PC-3 (cell line): ENCODE measurements at regions not wholly inside any gene's neighbourhood (a gene's known extent, or its start where the extent isn't known, plus 50 kb on each side); places are given as distances from the start of the nearest gene placed in this dataset.

Experiments used
- ATAC-seq: fragments of 200-7000 bp; cut with Tn5 transposase; 2 replicates; pipeline ENCODE4 v1.9.1; 2020; ENCODE audit warnings: mild to moderate bottlenecking, moderate library complexity
- BruUV-seq: library from RNA; stranded (reverse); fragments of 400-500 nt; replicated peaks from 2 replicates; lab custom pipeline; 2021; lab: Mats Ljungman, UMichigan
- CTCF ChIA-PET: fragments of 300-600 bp; sonication (Branson Sonifier 250); formaldehyde crosslinking; loops from one replicate; lab custom pipeline; 2022; ENCODE audit warnings: antibody characterized with exemption; lab: Charles Lee
- POLR2A ChIA-PET: fragments of 300-600 bp; sonication (Branson Sonifier 250); formaldehyde crosslinking; loops from one replicate; lab custom pipeline; 2022; ENCODE audit warnings: antibody characterized with exemption; ENCODE audit not compliant: unreplicated experiment; lab: Charles Lee
- DNase-seq: peaks from one replicate; pipeline ENCODE4 v3.0.0-alpha.2; 2015
- H2AFZ ChIP-seq: fragments of 300-600 bp; sonication (generic); 2 replicates; pipeline ENCODE4 v1.6.0; 2016; ENCODE audit warnings: antibody characterized with exemption, low read length
- H3F3A ChIP-seq: fragments of 300-600 bp; sonication (generic); one replicate; pipeline ENCODE4 v1.6.0; 2017; ENCODE audit warnings: antibody characterized with exemption, low read length, control low read depth, mild to moderate bottlenecking; ENCODE audit not compliant: unreplicated experiment
- H3K27ac ChIP-seq: fragments of 300-600 bp; sonication (generic); 2 replicates; pipeline ENCODE4 v1.5.1; 2016; ENCODE audit warnings: mild to moderate bottlenecking, low read length
- H3K27me3 ChIP-seq: fragments of 300-600 bp; sonication (generic); 2 replicates; pipeline ENCODE4 v1.6.1; 2016; ENCODE audit warnings: low read length, mixed read lengths
- H3K36me3 ChIP-seq: fragments of 300-600 bp; sonication (generic); 2 replicates; pipeline ENCODE4 v1.6.1; 2016; ENCODE audit warnings: low read depth, mixed run types, low read length, mixed read lengths
- H3K4me1 ChIP-seq: fragments of 300-600 bp; sonication (generic); 2 replicates; pipeline ENCODE4 v1.5.1; 2016; ENCODE audit warnings: low read length; ENCODE audit not compliant: insufficient read depth
- H3K4me2 ChIP-seq: fragments of 300-600 bp; sonication (generic); 2 replicates; pipeline ENCODE4 v1.6.0; 2016; ENCODE audit warnings: low read length
- H3K4me3 ChIP-seq: fragments of 300-600 bp; sonication (generic); 2 replicates; pipeline ENCODE4 v1.5.1; 2016; ENCODE audit warnings: mild to moderate bottlenecking, low read length, mixed read lengths
- H3K79me2 ChIP-seq: fragments of 300-600 bp; sonication (generic); 2 replicates; pipeline ENCODE4 v1.6.1; 2017; ENCODE audit warnings: low read length, mixed read lengths
- H3K9ac ChIP-seq: fragments of 300-600 bp; sonication (generic); 2 replicates; pipeline ENCODE4 v1.6.0; 2016; ENCODE audit warnings: mild to moderate bottlenecking, low read length
- H3K9me2 ChIP-seq: fragments of 300-600 bp; sonication (generic); replicated peaks from 2 replicates; pipeline ENCODE4 v1.6.1; 2016; ENCODE audit warnings: mixed run types, low read length, mixed read lengths
- H3K9me3 ChIP-seq: fragments of 300-600 bp; sonication (generic); 2 replicates; pipeline ENCODE4 v1.6.1; 2016; ENCODE audit warnings: low read length, mixed read lengths
- H4K20me1 ChIP-seq: fragments of 300-600 bp; sonication (generic); 2 replicates; pipeline ENCODE4 v1.6.1; 2016; ENCODE audit warnings: low read length, mixed read lengths
- CTCF ChIP-seq: fragments of 300-600 bp; sonication (generic); conservative IDR thresholded peaks from 2 replicates; pipeline ENCODE4 v1.5.1; 2017; ENCODE audit warnings: antibody characterized with exemption, low read depth, mild to moderate bottlenecking, low read length
- EZH2 ChIP-seq: fragments of 300-600 bp; sonication (generic); IDR thresholded peaks from one replicate; pipeline ENCODE4 v1.6.1; 2017; ENCODE audit warnings: antibody characterized with exemption, mild to moderate bottlenecking, low read length; ENCODE audit not compliant: unreplicated experiment
- EZH2phosphoT487 ChIP-seq: fragments of 300-600 bp; sonication (generic); IDR thresholded peaks from 2 replicates; pipeline ENCODE4 v1.6.1; 2018; ENCODE audit warnings: mild to moderate bottlenecking, antibody characterized with exemption, low read length, borderline replicate concordance
- intact Hi-C: fragments of 100-400 bp; cut with micrococcal nuclease; formaldehyde crosslinking; loops from 2 replicates; pipeline ENCODE4 v1.9.0; 2023

GRCh38 chr2:60309336-60309735 lies 244.1 kb downstream of the BCL11A start:
- no peaks in the 10 kb centered on the region for H3K36me3 ChIP-seq
- POLR2A ChIA-PET = no interaction called here
- H3K9me2 ChIP-seq = no peaks in the 10 kb centered on the region

GRCh38 chr2:60306267-60306861 lies 247.1 kb downstream of the BCL11A start:
- Histone ChIP-seq H3K36me3 (no peaks in the 10 kb centered on the region), H3K9me3 (no peaks in the 10 kb centered on the region), H3K4me3 (no peak overlapping the region), H3K27ac (no peak overlapping the region), H3K9me2 (no peaks in the 10 kb centered on the region), H3K4me1 (no peaks in the 10 kb centered on the region), H3F3A (no peaks in the 10 kb centered on the region), H3K79me2 (no peaks in the 10 kb centered on the region), H3K9ac (no peak overlapping the region), H4K20me1 (no peaks in the 10 kb centered on the region), H3K4me2 (no peak overlapping the region), H2AFZ (no peak overlapping the region), H3K27me3 (peaks cover 45% of the 10 kb centered on the region)
- CTCF ChIA-PET = no interaction called here
- intact Hi-C loops = no loop called here
- TF ChIP-seq EZH2phosphoT487 (no peak), CTCF (no peak), EZH2 (no peak)
- BruUV-seq = no TSS peak
- ATAC-seq (no peak), DNase-seq (no peak)
- POLR2A ChIA-PET = no interaction called here

More at GRCh38 chr2:60309336-60309735, 244.1 kb downstream of the BCL11A start:
- H2AFZ ChIP-seq = no peak overlapping the region
- no peaks in the 10 kb centered on the region for H3K4me1 ChIP-seq
- no peaks in the 10 kb centered on the region for H3K9me3 ChIP-seq
- intact Hi-C loops = no loop called here
- CTCF ChIA-PET = no interaction called here
- H3K4me2 ChIP-seq = no peak overlapping the region
- no TSS peak for BruUV-seq
- H3K4me3 ChIP-seq = no peak overlapping the region
- no peaks in the 10 kb centered on the region for H3K79me2 ChIP-seq
- H3K27me3 ChIP-seq = peaks cover 40% of the 10 kb centered on the region
- no peaks in the 10 kb centered on the region for H4K20me1 ChIP-seq
- TF ChIP-seq EZH2 (no peak), EZH2phosphoT487 (no peak), CTCF (no peak)
- H3K27ac ChIP-seq = no peak overlapping the region
- no peak for DNase-seq
- no peaks in the 10 kb centered on the region for H3F3A ChIP-seq
- no peak overlapping the region for H3K9ac ChIP-seq
- no peak for ATAC-seq

- Histone ChIP-seq H3K27me3 (peaks cover 46% of the 10 kb centered on the region), H2AFZ (no peak overlapping the region), H3K4me2 (no peak overlapping the region), H3K4me3 (no peak overlapping the region), H3K27ac (no peak overlapping the region), H3K4me1 (no peaks in the 10 kb centered on the region), H3K79me2 (no peaks in the 10 kb centered on the region), H3K9me2 (no peaks in the 10 kb centered on the region), H3F3A (no peaks in the 10 kb centered on the region), H3K9ac (no peak overlapping the region), H3K9me3 (no peaks in the 10 kb centered on the region), H4K20me1 (no peaks in the 10 kb centered on the region), H3K36me3 (no peaks in the 10 kb centered on the region)
- no peak for DNase-seq
- BruUV-seq = no TSS peak
- no peak for ATAC-seq
- POLR2A ChIA-PET = no interaction called here
- CTCF ChIA-PET = no interaction called here
- TF ChIP-seq CTCF = no peak
- TF ChIP-seq EZH2phosphoT487 = no peak
- TF ChIP-seq EZH2 = no peak
- intact Hi-C loops = no loop called here
Measured at GRCh38 chr2:60303680-60304079, 249.8 kb downstream of the BCL11A start.
